Ovary (tissue), 3 donors: ENCODE measurements at regions not wholly inside any gene's neighbourhood (a gene's known extent, or its start where the extent isn't known, plus 50 kb on each side); places are given as distances from the start of the nearest gene placed in this dataset.

ENCODE experiments used
- EP300 ChIP-seq: sonication (generic); formaldehyde crosslinking; IDR thresholded peaks from one replicate; pipeline ENCODE4 v1.6.1; 2017; ENCODE audit warnings: antibody characterized with exemption
- TF ChIP-seq, protein P1 (sequence below), 3 donors: fragments of 450-650 bp in 2 of 3; fragments of 200-600 bp in 1 of 3; IDR thresholded peaks; one replicate each; pipeline versions ENCODE4 v1.5.1 to v1.8.0; 2016 to 2022; ENCODE audit warnings: antibody characterized with exemption in 3 of 3, mild to moderate bottlenecking in 1 of 3
- donor health status: DM: no; HTN: no; CAD: no.

DNA sequence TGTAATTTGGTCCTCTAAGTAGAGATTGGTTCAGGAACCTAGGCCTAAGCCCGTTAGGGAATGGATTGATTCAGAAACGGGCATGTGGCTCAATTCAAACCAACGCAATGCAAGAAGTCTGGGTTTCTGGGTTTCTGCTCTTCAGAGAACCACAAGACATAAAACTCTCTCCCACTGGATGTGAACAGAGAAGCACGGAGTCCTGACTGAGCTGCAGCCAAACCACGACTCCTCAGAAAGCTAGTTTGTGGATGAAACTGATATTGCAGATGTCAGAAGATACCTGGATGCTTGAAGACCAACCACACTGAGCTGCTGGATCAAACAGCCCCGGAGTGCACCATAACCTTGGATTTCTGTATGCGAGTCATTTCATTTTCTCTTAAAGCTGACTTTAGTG is 50.0 kb downstream of the SOD2 start:
- TF ChIP-seq, protein P1, sequence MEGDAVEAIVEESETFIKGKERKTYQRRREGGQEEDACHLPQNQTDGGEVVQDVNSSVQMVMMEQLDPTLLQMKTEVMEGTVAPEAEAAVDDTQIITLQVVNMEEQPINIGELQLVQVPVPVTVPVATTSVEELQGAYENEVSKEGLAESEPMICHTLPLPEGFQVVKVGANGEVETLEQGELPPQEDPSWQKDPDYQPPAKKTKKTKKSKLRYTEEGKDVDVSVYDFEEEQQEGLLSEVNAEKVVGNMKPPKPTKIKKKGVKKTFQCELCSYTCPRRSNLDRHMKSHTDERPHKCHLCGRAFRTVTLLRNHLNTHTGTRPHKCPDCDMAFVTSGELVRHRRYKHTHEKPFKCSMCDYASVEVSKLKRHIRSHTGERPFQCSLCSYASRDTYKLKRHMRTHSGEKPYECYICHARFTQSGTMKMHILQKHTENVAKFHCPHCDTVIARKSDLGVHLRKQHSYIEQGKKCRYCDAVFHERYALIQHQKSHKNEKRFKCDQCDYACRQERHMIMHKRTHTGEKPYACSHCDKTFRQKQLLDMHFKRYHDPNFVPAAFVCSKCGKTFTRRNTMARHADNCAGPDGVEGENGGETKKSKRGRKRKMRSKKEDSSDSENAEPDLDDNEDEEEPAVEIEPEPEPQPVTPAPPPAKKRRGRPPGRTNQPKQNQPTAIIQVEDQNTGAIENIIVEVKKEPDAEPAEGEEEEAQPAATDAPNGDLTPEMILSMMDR (IDR thresholded peaks at IDR 0.05), result no peak
- TF ChIP-seq EP300, result no peak
